Esophagus mucosa (tissue), 1 donor: ENCODE measurements at regions not wholly inside any gene's neighbourhood (a gene's known extent, or its start where the extent isn't known, plus 50 kb on each side); places are given as distances from the start of the nearest gene placed in this dataset.

Source experiments
- ATAC-seq: fragments of 200-7000 bp; cut with Tn5 transposase; one replicate; pipeline ENCODE4 v1.9.1; 2020
- donor health status: DM: yes; HTN: yes; CAD: no.

DNA sequence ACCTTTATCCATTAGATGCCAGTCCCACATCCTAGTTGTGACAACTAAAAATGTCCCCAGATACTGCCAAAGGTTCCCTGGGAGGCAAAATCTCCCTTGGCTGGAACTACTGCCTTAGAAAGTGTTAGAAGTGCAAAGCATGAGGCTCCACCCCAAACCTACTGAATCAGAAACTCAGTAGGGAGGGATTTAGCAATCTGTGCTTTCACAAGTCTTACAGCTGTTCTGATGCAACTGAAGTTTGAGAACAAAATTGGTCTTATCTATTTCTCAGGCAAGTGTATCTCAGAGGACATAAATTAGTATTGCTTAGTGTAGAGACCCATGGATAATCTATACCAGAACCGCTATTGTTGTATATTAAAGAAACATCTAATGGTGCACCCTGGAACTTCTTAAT, 70.2 kb downstream of the CLDN1 start:
- ATAC-seq, result no peak

DNA sequence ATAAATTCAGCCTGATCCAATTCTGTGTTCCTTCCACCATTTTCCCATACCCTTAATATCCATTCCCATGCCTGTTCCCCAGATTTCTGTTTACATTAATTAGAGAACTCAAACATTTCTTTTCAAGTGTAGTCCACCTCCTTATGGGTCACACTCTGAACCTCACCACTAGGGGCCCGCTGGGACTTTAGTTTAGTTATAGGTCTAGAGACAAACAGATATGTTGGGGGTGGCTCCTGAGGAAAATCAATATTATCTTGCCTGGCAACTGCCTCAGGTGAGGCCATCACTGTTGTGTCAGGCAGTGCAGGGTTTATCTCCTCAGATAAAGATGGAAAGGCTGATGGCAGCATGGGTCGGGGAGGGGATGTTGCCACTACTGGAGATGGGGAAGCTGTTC, 72.8 kb downstream of the CLDN1 start:
- ATAC-seq, result no peak

DNA sequence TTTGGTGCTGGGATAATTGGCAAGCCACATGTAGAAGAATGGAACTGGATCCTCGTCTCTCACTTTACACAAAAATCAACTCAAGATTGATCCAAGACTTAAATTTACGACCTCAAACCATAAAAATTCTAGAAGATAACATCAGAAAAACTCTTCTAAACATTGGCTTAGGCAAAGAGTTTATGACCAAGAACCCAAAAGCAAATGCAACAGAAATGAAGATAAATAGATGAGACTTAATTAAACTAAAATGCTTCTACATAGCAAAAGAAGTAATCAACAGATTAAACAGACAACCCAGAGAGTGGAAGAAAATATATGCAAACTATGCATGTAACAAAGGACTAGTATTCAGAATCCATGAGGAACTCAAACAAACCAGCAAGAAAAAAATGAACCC, 80.1 kb downstream of the CLDN1 start:
- ATAC-seq, result no peak

DNA sequence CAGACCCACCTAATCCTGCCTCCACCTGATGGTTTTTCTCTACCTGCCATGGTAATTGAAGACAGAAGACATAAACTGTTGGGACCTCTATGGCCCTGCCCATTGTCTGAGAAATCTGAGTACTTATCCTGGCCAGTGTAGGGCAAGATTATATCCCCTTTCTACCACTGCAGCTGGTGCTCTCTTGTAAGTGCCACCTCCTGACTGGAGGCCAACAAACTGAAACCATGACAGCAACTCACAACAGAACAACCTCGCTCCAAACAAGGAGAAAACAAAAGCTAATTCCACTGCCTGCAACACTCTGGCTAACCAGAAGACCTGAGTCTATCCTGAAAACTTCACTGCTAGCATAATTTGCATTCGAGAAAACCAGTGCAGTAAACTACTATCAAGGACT, 82.9 kb downstream of the CLDN1 start:
- ATAC-seq, result no peak

DNA sequence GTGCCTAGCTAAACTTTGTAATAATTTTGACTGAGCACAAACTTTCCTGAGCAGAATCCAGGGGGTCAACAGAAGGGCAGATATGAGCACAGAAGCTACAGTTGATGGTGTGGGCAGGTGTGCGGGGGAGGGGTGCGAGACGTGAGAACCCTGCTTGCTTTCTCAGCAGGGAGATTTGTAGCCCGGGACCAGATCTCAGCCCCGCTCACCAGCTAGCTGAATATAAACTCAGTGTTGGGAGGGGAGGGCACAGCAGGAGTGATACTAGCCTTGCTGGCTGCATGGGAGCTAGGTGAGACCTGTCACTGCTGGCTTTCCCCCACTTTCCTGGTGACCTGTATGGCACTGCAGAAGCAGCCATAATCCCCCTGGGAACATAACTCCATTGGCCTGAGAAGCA, 83.4 kb downstream of the CLDN1 start:
- no peak for ATAC-seq

DNA sequence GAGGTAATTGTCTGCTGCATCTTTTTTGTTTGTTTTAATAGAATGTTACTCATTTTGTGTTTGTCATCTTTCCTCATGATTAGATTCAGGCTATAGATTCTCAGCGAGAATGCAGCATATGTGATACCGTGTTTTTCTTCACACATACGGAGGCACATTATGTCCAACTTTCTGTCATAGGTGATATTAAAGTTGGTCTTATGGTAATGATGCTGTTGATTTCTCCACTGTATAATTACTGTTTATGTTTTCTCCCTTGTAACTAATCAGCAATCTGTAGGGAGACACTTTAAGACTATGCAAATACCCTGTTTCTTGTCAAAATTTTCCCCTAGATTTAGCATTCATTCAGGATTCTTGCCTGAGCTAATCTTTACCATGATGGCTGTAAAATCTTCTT, 87.6 kb downstream of the CLDN1 start:
- ATAC-seq, result no peak

DNA sequence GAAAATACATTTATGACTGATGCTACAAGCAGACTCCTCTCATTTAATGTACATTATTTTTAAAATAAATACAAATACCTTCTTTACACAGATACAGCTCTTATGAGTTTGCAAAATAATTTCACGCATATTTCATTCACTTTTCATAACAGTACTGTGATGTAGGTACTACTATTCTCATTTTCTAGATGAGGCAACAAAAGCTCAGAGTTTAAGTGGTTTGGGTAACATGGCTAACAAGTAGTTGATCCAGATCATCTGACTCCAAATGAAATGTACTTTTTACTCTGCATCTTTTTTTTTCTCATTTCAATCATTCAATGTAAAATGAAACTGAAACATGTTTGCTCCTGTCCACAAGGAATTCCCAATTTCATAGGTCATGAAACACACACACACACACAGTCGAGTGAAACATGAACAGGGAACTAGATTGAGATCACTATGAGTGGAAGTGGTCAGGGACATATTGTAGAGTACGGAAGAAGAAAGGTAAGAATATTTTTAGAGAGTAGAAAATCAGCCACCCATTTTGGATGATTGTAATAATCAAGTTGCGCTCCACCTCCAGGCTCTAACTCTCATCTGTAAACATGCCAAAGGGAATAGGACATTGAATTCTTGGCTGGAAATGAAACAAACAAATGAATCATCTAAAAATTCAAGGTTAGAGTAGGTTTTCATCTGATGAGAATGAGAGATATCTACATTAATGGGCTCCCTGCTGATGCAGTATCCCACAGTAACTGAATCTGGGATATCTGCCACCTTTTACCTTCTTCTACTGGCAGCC, 92.4 kb downstream of the CLDN1 start:
- peak; percentile 42 for ATAC-seq

DNA sequence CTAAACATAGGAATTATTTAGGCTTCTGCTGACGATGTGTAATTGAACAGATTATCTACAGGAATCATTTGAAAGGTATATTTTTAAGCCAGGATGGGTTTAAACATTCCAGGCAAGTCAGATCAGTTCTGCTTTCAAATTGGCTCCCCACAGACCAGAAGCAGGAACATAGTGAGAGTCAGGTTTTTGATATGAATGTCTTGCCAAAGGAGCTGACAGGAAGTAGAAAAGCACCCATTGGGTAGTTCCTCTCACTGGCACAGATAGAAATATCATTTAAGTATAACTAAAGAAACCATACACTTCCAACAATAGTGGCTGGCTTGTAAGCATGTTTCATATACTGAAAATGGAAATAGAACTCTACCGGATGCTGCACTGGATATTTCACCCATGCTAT, 95.2 kb downstream of the CLDN1 start:
- ATAC-seq, result no peak

DNA sequence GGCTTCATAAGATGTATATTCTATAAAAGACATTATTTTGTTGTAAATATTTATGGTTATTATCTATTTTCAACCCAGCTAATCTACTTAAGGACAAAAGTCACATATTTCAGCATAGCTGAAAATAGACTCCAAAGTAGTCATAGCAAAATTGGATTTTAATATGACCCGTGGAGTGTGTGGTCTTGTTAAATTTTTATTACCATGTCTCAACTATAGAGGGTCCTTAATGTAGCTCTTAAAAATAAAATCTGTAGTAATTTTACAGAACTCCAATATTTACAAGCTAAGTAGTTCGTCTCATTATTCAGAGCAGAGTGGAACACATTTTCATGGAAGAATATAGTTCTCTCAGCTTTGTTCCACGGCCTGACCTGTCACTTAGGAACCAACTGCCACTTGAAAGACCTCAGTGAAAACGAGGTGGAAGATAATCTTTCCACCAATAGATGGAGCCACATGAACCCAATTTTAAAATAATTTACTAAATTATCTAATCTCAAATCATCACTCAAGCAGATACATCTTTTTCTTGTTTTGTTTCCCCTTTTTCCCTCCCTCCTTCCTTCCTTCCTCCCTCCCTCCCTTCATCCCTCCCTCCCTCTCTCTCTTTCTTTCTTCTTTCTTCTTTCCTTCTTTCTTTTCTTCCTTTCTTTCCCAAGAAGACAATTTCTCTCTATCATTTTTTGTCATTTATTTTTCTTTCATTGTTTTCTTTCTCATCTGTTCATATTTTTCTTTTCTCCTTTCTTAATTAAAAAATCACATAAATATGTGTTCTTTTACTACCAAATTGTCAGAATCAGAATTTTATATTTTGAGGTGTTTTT, 97.2 kb downstream of the CLDN1 start:
- ATAC-seq, result no peak

DNA sequence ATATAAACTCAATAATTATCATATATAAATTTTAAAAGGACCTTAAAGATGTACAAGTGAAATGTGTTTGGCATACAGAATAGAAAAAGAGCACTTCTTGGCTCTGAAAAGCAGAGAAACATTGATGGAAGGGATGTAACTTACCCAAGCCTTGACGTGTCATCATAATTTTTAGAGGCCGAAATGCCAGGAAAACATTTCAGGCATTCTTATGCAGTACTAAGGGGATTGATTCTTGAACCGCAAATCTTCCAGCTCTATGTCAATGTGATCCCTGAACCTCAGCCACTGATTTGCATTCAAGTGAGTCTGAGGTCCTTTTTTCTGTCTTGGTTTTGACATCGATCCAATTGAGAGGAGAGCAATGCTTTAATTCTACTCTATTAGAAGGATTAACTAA, 97.8 kb downstream of the CLDN1 start:
- no peak for ATAC-seq

DNA sequence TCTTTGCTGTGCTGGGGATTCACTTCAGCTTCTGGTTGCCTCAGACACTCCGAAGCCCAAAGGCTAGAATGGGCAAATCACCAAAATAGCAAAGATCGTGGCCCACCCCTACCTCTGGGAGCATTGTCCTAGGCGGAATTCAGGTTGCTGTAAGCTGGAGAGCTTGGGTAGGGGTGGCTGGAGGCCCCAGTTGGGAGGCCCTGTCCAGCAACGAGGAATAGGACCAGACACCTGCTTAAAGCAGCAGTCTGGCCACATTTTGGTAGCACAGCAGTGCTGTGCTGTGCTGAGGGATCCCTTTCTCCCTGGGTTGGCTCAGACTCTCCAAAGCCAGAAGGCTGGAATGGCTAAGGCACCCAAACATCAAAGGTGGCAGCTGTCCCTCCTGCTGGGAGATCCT, 99.3 kb downstream of the CLDN1 start:
- ATAC-seq, result no peak

DNA sequence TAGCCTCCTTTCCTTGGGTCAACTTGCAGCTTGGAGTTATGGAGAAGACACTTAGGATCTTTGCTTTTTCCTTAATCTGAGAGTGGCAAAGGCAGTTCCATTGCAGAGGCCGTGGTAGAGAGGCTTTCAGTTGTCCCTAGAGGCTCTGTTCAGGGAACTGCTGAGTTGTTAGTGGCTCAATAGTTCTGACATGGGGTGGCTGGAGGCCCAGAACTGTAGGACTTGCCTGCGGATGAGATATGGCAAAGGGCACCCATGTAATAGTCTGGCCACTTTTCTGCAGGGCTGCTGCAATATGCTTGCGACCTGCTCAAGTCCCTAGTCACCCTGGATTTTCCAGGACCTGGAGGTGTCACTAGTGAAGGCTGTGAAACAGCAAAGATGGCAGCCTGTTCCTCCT, 99.9 kb downstream of the CLDN1 start:
- no peak for ATAC-seq

DNA sequence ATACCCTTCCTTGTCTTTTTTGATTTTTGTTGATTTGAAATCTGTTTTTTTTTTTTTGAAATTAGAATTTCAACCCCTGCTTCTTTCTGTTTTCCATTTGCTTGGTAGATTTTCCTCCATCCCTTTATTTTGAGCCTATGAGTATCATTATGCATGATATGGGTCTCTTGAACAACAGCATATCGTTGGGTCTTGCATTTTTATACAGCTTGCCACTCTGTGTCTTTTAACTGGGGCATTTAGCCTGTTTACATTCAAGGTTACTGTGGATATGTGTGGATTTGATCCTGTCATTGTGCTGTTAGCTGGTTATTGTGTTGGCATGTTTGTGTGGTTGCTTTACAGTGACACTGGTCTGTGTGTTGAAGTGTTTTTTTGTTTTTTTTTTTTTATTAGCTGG, 99.7 kb upstream of the P3H2 start:
- no peak for ATAC-seq

DNA sequence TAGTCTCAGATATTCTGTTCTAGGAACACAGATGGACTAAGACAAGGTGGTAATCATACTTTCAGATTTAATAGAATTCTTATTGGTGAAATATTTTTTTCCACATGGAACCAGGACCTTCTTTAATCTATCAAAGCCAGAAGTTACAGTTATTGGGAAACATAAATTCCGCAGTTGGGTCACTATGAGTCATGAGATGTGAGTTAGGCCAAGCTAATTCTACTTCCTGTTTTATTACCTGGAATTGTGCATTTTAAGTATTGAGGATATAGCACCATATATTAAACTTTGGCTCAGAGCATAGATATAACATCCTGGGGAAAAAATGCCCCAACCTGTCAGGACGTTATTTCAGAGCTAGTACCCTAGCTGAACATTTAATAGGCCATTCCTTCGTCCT, 96.4 kb upstream of the P3H2 start:
- peak; percentile 68 for ATAC-seq

DNA sequence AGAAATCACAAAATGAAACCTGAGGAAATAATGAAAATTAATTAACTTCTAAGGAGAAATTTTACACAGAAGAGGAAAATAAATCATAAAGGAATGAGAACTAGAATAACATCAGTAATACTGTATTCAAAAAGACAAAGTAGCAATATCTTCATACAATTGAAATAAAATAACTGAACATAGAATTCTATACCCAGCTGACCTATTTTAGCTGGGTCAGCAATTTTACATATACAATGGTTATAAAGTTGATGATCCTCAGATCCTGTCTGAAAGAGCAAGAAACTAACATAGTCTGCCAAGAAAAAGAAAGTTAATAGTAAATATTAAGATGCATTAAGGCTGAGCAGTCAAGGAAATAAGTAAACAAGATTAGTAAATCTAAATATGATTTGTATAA, 93.0 kb upstream of the P3H2 start:
- no peak for ATAC-seq

DNA sequence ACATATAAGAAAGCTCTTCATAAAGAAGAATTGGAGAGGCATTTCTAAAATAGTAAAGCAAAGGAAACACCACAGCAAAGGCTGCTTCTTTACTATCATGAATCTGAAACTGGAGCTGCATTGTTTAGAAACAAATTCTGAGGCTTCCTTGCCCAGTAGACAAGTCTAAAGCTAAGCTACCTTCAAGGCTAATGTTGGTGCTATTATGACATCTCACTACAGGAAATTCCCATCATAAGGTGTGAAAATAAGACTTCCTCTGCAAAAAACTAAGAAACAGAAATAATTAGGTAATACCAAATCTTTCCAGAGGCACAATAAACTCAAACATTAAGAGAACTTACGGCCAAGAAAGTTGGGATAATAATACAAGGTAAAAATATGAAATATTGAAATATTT, 89.9 kb upstream of the P3H2 start:
- no peak for ATAC-seq

DNA sequence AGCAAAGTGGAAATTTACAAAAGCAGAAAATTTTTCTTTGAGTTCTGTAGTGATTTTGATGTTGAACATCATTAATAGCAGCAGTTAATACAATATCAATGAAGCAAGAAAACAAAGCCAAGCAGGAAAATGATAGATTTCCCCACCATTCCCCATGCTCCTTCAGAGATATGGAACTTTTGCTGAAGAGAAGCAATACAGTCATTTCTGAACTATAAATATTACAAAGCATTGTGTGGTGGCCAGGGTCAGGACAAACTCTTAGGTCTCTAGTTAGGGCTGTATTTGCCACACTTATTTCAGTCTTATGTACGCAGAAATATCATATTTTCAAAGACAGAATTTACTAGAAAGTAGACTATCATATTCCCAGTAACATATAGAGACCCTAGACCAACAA, 88.8 kb upstream of the P3H2 start:
- ATAC-seq, result no peak

DNA sequence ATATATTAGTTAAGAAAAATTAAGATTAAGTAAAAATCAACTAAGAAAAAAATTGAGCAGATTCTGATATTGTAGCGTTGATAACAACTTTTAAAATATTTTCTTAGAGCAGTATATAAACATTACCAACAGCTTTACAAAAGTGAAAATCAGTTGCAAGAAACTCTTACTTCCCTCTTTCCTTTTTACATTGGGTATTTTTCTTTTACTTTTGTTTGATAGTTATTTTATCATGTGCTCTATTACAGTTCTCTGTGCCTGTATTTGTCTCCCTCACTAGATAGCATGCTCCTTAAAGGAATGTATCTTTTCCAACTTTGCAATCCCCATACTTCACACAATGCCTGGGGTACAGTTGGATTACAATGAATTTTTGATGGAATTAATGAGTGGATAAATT, 87.5 kb upstream of the P3H2 start:
- ATAC-seq, result no peak

DNA sequence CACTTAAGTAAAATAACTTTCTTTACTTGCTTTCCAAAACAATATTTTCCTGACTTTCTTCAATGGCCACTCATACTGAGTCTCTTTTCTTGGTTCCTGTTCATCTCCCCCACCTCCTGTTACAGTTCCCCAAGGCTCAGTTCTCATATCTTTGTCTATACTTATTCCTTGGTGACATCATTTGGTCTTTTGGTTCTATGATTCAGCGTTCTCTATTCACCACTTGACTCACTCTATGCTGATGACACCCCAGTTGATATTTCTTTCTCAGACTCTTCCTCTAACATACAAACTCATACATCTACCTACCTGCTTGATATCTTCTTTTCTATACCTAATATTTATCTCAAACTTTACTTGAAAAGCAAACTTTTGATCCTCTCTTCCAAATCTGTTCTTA, 85.0 kb upstream of the P3H2 start:
- peak; percentile 88 for ATAC-seq

DNA sequence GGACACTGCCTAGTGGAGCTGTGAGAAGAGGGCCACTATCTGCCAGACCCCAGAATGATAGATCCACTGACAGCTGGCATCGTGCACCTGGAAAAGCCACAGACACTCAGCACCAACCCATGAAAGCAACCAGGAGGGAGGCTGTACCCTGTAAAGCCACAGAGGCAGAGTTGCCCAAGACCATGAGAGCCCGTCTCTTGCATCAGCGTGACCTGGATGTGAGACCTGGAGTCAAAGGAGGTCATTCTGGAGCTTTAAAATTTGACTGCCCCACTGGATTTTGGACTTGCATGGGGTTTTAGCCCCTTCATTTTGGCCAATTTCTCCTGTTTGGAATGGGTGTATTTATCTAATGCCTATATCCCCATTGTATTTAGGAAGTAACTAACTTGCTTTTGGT, 83.5 kb upstream of the P3H2 start:
- no peak for ATAC-seq

DNA sequence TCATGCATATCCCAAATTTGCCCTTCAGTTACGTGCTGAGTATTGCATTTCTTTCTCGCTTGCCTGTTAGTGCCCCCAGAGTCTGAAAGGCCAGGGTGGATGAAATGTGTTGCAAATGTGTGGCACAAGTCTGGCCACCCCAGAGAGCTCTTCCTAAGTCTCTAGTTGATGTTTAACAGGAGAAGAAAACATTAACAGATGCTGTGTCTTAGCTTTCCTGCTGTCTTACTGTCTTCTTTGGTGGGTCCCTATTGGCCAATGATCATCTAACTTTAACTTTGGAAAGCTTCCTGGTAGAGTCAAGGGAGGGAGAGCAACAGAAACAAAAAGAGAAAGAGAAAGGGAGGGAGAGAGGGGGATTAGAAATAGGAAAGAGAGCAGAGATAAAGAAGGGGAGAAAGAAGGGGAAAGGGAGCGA, 76.7 kb upstream of the P3H2 start:
- ATAC-seq, result no peak

DNA sequence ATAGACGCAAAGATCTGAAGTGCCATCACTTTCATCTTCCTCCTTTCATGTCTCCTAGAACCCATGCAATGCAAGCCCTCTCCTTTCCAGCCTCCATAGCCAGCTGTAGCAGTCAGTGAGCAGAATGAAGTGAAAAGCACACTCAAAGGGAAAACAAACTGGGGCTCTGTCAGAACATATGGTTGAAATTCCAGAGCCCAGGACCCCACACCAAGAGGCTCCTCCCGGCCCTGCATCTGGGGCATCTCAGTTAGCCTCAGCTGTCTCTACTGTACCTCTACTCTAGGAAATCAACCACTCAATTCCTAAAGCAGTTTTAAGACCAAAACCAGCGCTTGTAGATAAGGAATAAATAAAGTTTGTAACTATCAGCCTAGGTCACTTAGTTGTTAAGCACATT, 73.8 kb upstream of the P3H2 start:
- ATAC-seq, result no peak

DNA sequence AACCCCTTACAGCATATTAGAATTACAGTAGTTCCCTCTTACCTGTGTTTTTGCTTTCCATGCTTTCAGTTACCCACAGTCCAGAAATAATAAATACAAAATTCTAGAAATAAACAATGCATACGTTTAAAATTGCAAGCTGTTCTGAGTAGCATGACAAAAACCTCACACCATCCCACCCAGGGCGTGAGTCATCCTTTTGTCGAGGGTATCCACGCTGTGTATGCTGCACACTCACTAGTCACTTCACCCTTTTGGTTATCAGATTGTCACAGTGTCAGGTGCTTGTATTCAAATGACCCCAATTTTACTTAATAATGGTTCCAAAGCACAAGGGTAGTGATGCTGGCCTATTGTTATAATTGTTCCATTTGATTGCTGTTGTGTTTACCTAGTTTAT, 72.5 kb upstream of the P3H2 start:
- ATAC-seq, result no peak

DNA sequence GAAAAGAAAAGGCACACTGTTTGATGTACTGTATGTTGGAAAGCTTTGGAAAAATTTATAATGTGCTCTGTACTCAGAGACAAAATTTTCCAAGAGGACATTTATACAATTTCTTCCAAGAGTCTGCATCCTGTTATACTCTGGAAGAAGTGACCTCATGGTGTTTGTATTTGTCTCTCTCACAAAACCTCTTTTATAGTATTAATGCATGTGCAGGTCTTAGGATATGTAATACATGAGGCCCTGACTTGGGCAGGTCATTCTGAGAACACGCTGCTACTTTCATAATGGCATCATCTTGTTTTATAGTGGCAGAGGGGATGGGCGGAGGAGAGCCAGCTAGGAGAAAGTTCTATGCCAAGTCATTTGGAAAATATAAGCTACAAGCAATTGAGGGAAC, 72.0 kb upstream of the P3H2 start:
- ATAC-seq, result no peak
